ENCODE measurements at regions not wholly inside any gene's neighbourhood (a gene's known extent, or its start where the extent isn't known, plus 50 kb on each side); places are given as distances from the start of the nearest gene placed in this dataset.
"Not testable (repeated sequence)": the region's sequence is repeated elsewhere in the genome, so short reads cannot be mapped to it uniquely, and the experiment has no call there.

DNA sequence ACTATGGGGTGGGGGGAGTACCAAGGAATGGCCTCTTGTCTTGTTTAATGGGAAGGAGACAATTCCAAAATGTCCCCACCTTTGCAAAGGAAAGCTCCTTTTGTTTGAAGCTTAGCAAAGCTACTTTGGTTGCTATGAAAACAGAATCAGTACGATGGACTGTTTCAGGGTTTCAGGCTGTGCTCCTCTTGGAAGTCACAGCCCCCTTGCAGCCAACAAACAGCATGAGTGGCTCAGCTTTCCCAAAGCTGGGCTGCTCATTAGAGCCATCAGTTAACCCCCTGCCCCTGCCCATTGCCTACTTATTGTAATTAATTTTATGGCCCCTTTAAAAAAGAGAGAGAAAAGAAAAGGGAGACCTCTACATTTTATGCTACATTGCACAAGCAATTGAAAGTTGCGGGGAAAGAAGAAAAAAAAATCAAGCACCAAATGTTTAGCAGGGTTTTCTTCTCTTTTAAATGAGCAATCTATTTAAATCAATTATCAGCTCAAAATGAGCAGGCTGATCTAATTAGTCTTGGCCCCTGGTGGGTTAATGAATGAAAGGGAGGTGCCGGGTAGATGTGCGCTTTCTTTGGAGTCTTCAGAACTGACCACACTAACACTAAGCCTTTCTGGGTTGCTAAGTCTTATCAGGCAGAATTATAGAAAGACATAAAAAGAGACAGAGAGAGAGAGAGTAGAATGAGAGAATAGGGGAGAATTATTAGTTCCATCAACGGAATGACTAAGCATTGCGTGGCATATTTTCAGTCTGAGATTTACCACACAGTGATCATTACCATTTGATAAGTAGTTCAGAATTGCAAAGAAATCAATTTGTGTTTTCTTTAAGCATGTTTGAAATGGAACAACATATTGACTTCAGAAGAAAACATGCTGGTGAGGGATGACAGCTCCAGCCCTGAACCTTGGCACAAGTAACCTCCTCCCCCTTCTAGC is 284.9 kb downstream of the INSIG2 start:
- DNase-seq, result no peak

GRCh38 chr2:118371515-118371914 is 283.2 kb downstream of the INSIG2 start:
- DNase-seq, result no peak

DNA sequence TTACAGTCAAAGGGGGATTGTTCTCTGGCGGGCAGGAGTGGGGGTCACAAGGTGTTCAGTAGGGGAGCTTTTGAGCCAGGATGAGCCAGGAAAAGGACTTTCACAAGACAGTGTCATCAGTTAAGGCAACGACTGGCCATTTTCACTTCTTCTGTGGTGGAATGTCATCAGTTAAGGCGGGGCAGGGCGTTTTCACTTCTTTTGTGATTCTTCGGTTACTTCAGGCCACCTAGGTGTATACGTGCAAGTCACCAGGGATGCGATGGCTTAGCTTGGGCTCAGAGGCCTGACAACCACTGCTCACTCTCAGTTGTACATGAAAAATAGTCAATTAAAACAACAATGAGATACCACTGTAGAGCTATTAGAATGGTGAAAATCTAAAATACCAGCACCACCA is 281.2 kb downstream of the INSIG2 start:
- DNase-seq, result not testable (repeated sequence)

DNA sequence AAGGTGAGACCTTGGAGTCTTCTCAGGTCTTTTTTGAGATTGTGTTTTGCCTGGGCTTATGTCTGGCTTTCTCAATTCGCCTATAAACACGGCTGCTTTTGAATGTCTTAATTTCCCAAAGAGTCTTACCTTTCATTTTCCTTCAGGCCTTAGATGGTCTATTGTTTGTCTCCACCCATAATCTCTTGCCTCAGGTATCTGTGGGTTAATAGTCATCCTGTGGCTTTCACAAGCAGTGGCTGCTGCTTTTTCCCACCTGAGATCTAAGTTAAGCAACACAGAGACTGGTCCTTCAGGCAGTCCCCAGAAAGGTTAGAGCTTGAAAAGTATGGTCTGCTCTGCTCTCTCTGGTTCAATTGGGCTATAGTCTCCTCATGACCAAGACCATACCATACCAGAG is 275.3 kb downstream of the INSIG2 start:
- no peak for DNase-seq

DNA sequence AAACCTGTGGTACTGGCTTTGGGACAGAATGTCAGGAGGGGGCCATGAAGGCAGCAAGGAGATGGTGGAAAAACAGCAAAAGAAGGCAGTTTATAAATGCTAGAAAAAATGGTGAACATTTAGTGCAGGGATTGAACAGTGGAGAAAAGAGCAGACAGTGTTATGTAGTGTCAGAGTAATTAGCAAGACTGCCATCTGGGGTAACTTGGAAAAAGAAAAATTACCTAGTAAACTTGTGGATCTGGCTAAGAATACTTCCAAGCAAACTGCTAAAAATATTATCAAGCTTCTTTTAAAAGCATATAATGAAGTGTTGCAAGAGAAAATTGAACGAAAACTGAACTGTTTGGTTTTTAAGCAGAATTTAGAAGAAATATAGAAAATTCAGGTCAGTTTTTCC is 267.8 kb downstream of the INSIG2 start:
- DNase-seq, result no peak

DNA sequence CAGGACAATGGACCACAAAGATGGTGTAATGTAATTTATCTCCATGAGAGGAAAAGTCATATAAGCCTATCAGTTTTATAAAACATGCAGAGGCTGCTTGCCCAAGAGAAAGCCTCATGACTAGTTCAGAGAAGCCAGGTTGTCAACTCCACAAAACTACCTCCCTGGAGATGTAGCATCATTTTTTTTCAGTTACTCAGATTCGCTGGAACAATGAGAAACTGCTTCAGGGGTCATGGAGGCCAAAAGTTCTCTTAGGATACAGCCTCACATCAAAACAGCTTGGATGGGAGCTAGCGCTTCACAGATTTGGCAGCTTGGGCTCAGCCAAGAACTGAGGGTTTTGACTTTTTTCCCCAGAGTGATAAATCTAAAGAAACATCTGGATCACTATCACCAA is 263.5 kb downstream of the INSIG2 start:
- no peak for DNase-seq

- no peak for DNase-seq
These were observed 262.4 kb downstream of the INSIG2 start for GRCh38 chr2:118350621-118351020.

GRCh38 chr2:118349365-118349764 is 261.1 kb downstream of the INSIG2 start:
- no peak for DNase-seq

DNA sequence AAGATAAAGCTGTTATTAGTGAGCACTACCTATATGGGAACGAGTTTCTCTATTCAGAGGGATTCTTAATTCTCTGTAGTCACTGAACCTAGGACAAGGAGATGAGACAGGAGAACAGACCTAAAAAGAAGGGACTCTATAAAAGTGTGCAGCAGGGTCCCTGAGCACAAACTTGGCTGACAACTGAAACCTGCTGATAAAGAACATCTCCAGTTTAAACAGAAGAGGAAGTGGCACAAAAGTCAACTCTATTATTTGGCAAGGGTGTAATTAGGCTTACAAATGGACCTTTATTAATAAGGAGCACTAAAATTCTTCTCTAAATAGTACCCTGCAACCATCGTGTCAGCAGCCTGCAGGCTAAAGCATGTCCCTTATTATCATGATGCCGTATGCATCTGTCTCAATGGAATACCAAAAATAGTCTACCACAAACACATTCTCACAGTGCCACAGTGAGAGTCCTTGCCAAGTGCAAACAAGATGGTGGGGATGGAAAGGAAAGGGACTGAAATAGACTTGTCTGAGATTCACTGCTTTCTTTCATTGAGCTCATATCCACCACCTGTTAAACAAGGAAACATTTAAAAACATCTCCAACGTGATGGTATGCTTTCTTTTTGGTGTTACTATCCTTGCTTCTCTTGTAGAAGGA is 260.2 kb downstream of the INSIG2 start:
- DNase-seq, result no peak

GRCh38 chr2:118345465-118345864 is 257.2 kb downstream of the INSIG2 start:
- DNase-seq, result no peak

GRCh38 chr2:118340103-118340502 is 251.8 kb downstream of the INSIG2 start:
- DNase-seq, result no peak

GRCh38 chr2:118339386-118339785 is 251.1 kb downstream of the INSIG2 start:
- no peak for DNase-seq

- DNase-seq, result no peak
These were observed 245.4 kb downstream of the INSIG2 start for GRCh38 chr2:118333664-118334063.

GRCh38 chr2:118325321-118325955 is 237.2 kb downstream of the INSIG2 start:
- no peak for DNase-seq

DNA sequence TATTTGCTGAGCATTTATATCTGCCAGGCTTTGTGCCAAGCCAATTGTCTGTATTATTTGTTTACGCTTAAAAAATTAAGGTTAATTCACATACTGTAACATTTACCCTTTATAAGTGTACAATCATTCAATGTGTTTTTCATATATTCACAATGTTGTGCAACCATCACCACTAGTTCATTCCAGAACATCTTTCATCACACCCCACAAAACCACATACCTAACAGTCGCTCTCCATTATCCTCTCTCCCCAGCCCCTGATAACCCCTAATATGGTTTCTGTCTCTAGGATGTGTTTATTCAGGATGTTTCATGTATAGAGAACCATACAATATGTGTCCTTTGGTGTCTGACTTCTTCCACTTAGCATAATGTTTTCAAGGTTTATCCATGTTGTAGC is 234.1 kb downstream of the INSIG2 start:
- no peak for DNase-seq

GRCh38 chr2:118321432-118322105 is 233.3 kb downstream of the INSIG2 start:
- no peak for DNase-seq

GRCh38 chr2:118320658-118321057 is 232.4 kb downstream of the INSIG2 start:
- no peak for DNase-seq

DNA sequence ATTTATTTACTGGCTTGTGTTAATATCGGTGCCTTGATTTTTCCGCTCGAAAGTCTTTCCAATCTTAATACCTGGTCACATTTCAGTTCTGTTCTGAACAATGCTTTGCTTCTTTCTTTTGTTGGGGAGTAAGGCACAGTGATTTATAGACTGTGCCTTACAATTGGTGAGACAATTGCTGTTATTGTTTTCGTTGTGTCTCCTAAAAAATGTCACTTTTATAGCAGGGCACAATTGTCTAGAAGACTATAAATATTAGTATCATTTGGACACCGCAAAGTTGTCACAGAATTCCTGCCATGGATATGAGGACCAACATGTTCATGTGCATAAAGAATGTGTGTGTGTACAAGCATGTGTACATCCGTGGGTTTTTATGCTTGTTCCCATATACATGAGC is 231.9 kb downstream of the INSIG2 start:
- no peak for DNase-seq

DNA sequence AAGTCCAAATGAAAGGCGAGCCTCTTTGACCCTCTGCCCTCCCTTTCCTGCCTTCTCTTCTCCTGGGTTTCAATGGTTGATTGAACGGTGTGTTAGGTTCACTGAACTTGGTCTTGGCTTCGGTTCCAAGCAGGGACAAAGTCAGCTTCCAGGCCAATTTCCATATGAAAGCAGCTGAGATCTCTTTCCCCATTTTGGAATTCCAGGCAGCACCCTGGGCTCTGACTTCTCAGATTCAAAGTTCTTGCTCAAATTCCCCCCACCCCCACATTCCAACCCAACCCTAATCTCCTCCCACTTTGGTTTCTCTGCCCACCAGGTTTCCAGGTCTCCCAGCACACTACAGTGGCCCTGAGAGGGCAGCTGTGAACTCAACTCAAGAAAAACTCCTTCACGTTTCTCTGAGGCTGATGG is 231.0 kb downstream of the INSIG2 start:
- DNase-seq, result no peak

GRCh38 chr2:118315606-118316005 is 227.3 kb downstream of the INSIG2 start:
- no peak for DNase-seq

- no peak for DNase-seq
These were observed 224.9 kb downstream of the INSIG2 start for GRCh38 chr2:118312969-118313756.

DNA sequence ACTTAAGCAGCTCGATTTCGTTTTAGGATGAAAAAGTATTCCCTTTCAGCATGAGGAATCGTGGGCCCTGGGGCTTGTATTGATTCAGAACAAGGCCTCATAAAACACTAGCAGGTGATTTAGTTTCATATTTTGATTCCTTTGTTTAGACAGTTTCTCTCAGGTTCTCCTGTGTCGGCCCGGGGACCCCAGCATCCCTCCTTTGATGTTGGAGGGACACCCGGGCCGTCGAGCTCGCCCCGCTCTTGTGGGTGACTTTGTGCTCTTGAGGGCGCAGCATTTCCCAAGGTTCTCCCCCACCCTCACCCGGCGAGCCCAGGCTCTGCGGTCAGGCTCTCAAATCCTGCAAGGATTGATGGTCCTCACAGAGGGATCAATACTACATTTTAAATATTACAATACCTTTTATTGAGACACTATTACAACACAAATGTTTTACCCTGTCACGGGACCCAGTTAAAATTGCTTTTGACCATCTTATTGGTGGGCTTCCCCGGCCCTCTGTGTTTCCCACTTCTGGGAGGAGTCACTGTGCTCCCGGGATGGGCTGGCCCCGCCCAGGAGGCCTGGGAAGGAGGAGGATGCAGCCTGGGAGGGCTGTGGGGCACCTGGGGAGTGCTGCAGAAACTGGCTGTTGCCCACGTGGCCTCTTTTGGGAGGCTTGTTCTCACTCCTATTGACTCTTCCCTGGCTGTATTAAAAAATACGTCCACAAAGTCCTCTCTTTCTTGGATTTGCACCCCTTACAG is 222.6 kb downstream of the INSIG2 start:
- no peak for DNase-seq
